ENCODE measurements at regions not wholly inside any gene's neighbourhood (a gene's known extent, or its start where the extent isn't known, plus 50 kb on each side); places are given as distances from the start of the nearest gene placed in this dataset.

DNA sequence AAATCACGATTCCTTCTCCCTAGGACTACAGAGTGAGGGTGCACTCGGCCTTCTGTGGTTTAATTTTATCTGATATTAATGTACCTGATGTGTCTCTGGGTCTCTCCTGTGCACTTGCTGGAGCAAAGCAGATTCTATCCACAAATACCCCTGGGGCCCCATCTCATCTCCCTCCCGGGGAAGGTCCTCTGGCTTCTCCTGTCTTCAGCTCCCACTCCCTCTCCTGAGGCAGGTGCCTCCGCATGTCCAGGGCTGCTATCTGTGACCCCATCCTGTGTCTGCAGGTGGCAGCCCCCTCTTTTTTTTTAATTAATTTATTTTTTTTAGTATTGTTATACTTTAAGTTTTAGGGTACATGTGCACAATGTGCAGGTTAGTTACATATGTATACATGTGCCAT is 558.7 kb downstream of the BRD1 start:
- TF ChIP-seq, protein P1, sequence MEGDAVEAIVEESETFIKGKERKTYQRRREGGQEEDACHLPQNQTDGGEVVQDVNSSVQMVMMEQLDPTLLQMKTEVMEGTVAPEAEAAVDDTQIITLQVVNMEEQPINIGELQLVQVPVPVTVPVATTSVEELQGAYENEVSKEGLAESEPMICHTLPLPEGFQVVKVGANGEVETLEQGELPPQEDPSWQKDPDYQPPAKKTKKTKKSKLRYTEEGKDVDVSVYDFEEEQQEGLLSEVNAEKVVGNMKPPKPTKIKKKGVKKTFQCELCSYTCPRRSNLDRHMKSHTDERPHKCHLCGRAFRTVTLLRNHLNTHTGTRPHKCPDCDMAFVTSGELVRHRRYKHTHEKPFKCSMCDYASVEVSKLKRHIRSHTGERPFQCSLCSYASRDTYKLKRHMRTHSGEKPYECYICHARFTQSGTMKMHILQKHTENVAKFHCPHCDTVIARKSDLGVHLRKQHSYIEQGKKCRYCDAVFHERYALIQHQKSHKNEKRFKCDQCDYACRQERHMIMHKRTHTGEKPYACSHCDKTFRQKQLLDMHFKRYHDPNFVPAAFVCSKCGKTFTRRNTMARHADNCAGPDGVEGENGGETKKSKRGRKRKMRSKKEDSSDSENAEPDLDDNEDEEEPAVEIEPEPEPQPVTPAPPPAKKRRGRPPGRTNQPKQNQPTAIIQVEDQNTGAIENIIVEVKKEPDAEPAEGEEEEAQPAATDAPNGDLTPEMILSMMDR (IDR thresholded peaks at IDR 0.05 in 8 of 11, conservative IDR thresholded peaks at IDR 0.05 in 3 of 11), result no peak
- no peak for TF ChIP-seq POLR2A (IDR thresholded peaks at IDR 0.05)

Measured in spleen (tissue), 7 donors.